Suprapubic skin (tissue), 4 donors: ENCODE measurements at regions not wholly inside any gene's neighbourhood (a gene's known extent, or its start where the extent isn't known, plus 50 kb on each side); places are given as distances from the start of the nearest gene placed in this dataset.

Experiments used
- DNase-seq, 2 donors: peaks; one replicate each; pipeline ENCODE4 v3.0.0-alpha.2; 2019; ENCODE audit warnings: low spot score in 2 of 2
- H3K27ac ChIP-seq: fragments of 200-600 bp; sonication (generic); one replicate; pipeline ENCODE4 v1.5.1; 2019
- H3K27me3 ChIP-seq: fragments of 200-600 bp; sonication (generic); one replicate; pipeline ENCODE4 v1.5.1; 2019
- H3K36me3 ChIP-seq: fragments of 200-600 bp; sonication (generic); one replicate; pipeline ENCODE4 v1.5.1; 2019
- H3K4me1 ChIP-seq: fragments of 200-600 bp; sonication (generic); one replicate; pipeline ENCODE4 v1.5.1; 2019
- H3K4me3 ChIP-seq: fragments of 200-600 bp; sonication (generic); one replicate; pipeline ENCODE4 v1.5.1; 2019; ENCODE audit warnings: mild to moderate bottlenecking
- H3K9me3 ChIP-seq: fragments of 200-600 bp; sonication (generic); one replicate; pipeline ENCODE4 v1.5.1; 2019
- EP300 ChIP-seq: sonication (generic); formaldehyde crosslinking; IDR thresholded peaks from one replicate; pipeline ENCODE4 v1.6.1; 2017; ENCODE audit warnings: antibody characterized with exemption
- POLR2A ChIP-seq, 2 donors: fragments of 450-650 bp; IDR thresholded peaks; one replicate each; pipeline ENCODE4 v1.6.1; 2017; ENCODE audit warnings: antibody characterized with exemption in 2 of 2, mild to moderate bottlenecking in 2 of 2, moderate library complexity in 2 of 2
- POLR2AphosphoS5 ChIP-seq, 3 donors: sonication (generic); formaldehyde crosslinking; IDR thresholded peaks; one replicate each; pipeline ENCODE4 v1.6.1; 2017; ENCODE audit warnings: antibody characterized with exemption in 3 of 3
- WGBS: methylation state at CpG from one replicate; pipeline ENCODE4 v1.1.5; 2018; 5-methylcytosine and 5-hydroxymethylcytosine counted together
- TF ChIP-seq, protein P1 (sequence below), 2 donors: fragments of 200-600 bp in 1 of 2; fragments of 450-650 bp in 1 of 2; sonication (generic) in 1 of 2; IDR thresholded peaks; one replicate each; pipeline ENCODE4 v1.5.1; 2016 to 2019; ENCODE audit warnings: antibody characterized with exemption in 2 of 2, mild to moderate bottlenecking in 1 of 2, moderate library complexity in 1 of 2

DNA sequence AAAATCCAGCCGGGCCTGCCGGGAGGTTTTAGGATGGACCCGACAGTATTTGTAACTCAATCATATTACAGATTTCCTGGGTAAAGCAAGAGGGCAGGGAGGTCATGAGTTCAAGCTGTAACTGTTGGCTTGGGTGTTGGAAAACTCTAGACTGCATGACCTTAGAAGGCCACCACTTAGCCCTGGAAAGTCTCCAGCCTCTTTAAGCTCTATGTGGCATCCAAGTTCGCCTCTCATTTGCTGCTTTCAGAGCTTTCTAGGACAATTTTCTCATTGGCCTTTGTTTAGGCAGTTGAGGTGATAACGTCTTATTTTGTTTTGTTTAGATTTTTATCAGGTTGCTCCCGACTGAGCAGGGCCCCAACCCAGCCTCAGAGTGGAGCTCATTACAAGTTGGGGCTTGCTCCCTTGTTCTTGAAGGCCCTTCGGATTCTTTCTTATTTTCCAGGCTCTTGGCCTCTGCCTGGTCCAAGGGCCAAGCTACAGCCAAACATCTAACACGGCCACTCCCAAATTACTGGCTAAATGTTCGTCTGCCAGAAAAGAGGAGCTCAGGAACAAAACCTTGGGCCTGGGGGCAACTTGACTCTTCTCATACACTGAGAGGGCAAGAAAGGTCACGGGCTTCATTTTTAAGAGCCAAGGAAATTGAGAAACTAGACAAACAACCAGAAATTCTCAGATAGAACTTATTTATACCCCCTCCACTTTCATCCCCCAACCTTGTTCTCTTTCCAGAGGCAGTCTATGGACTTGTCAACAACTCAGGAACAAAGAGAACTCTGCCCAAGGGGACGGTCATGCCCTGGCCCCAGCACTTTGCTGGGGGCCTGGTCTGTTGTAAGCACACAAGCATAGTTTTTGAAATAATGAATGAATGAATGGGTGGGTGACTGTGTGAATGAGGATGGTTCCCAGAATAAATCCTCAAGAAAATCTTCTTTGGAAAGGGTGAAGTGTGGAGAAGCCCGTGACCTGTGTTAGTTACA, 526.9 kb downstream of the BNC2 start:
- TF ChIP-seq EP300 (no peak), POLR2AphosphoS5 (IDR thresholded peaks at IDR 0.05) (no peak), POLR2A (IDR thresholded peaks at IDR 0.05) (no peak)
- TF ChIP-seq, protein P1, sequence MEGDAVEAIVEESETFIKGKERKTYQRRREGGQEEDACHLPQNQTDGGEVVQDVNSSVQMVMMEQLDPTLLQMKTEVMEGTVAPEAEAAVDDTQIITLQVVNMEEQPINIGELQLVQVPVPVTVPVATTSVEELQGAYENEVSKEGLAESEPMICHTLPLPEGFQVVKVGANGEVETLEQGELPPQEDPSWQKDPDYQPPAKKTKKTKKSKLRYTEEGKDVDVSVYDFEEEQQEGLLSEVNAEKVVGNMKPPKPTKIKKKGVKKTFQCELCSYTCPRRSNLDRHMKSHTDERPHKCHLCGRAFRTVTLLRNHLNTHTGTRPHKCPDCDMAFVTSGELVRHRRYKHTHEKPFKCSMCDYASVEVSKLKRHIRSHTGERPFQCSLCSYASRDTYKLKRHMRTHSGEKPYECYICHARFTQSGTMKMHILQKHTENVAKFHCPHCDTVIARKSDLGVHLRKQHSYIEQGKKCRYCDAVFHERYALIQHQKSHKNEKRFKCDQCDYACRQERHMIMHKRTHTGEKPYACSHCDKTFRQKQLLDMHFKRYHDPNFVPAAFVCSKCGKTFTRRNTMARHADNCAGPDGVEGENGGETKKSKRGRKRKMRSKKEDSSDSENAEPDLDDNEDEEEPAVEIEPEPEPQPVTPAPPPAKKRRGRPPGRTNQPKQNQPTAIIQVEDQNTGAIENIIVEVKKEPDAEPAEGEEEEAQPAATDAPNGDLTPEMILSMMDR (IDR thresholded peaks at IDR 0.05): no peak
- Histone ChIP-seq H3K4me1 (peaks cover 18% of the 10 kb centered on the region), H3K9me3 (no peaks in the 10 kb centered on the region), H3K27ac (peak overlapping the region; percentile 58), H3K27me3 (no peaks in the 10 kb centered on the region), H3K4me3 (no peak overlapping the region), H3K36me3 (no peaks in the 10 kb centered on the region)
- DNase-seq: no peak
- WGBS: 44% methylated on average over 12 of the region's 12 CpGs

DNA sequence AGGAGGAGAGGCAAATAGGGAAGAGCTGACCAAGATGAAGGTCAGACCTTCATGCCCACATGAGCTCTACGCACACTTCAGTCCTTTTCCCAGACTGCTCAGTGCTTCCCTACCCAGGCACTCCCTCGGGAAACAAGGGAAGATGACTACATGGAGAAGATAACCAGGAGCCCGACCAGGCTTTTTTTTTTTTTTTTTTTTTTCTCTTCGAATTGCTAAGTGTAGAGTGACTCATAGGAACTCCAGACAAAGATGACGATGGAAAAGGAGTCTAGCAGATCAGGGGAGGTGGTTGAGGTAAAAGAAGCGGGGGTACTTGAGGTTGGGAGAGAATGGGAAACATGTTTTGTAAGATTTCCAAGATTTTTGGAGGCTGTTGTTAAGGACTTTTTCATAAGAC, 526.1 kb downstream of the BNC2 start:
- H3K9me3 ChIP-seq: no peaks in the 10 kb centered on the region
- H3K4me1 ChIP-seq: peaks cover 18% of the 10 kb centered on the region
- H3K27ac ChIP-seq: peak overlapping the region; percentile 58
- no peaks in the 10 kb centered on the region for H3K36me3 ChIP-seq
- no peak for TF ChIP-seq POLR2AphosphoS5 (IDR thresholded peaks at IDR 0.05)
- TF ChIP-seq, protein P1 (IDR thresholded peaks at IDR 0.05): no peak
- no peak for TF ChIP-seq POLR2A (IDR thresholded peaks at IDR 0.05)
- no peak for TF ChIP-seq EP300
- DNase-seq: no peak
- 59% methylated on average over 6 of the region's 6 CpGs for WGBS
- no peaks in the 10 kb centered on the region for H3K27me3 ChIP-seq
- no peak overlapping the region for H3K4me3 ChIP-seq

DNA sequence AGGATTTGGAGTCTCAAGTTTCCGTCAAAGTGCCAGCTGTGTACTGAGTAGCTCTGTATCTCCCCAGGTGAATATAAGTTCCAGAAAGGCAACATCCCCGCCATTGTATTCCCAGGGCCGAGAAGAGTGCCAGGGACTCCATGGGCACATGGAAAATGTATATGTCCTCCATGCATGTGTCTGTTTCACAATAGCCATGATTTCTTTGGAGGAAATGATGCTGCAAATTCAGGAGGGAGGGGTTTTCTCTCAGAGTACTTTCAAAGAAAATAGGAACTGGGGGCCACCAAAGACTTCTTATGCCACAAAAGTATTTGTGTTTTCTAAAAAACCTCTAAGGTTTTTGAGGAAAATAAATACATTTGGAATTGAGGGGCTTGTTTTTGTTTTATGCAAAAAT, 524.6 kb downstream of the BNC2 start:
- Histone ChIP-seq H3K36me3 (no peaks in the 10 kb centered on the region), H3K9me3 (no peaks in the 10 kb centered on the region), H3K4me3 (no peak overlapping the region), H3K27me3 (no peaks in the 10 kb centered on the region), H3K4me1 (peaks cover 18% of the 10 kb centered on the region), H3K27ac (no peak overlapping the region)
- TF ChIP-seq, protein P1 (IDR thresholded peaks at IDR 0.05): no peak
- no peak for TF ChIP-seq EP300
- no peak for TF ChIP-seq POLR2AphosphoS5 (IDR thresholded peaks at IDR 0.05)
- no peak for TF ChIP-seq POLR2A (IDR thresholded peaks at IDR 0.05)
- WGBS: 76% methylated on average over 3 of the region's 3 CpGs
- no peak for DNase-seq

DNA sequence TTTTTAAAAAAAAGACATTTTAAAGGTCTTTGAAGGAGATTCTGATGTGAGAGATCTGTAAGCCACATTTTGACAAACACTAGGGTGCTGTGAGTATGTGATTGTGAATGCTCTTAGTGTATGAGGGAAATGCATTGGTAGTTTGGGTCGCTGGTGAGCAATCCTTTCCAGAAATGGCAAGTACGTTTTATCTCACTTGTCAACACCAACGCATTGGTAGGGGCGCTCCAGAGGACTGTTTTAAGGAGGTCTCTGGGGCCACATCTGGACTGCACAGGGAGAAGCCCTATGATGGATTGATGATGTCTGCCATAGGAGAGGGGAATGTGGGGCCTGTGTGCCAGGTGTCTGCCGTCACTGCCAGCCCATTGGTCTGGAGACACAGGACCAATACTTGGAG, 522.6 kb downstream of the BNC2 start:
- no peak overlapping the region for H3K4me3 ChIP-seq
- H3K27me3 ChIP-seq: no peaks in the 10 kb centered on the region
- H3K9me3 ChIP-seq: no peaks in the 10 kb centered on the region
- WGBS: 89% methylated on average over 5 of the region's 5 CpGs
- TF ChIP-seq POLR2AphosphoS5 (IDR thresholded peaks at IDR 0.05) (no peak), EP300 (no peak), POLR2A (IDR thresholded peaks at IDR 0.05) (no peak)
- TF ChIP-seq, protein P1 (IDR thresholded peaks at IDR 0.05): no peak
- peaks cover 8% of the 10 kb centered on the region for H3K4me1 ChIP-seq
- no peaks in the 10 kb centered on the region for H3K36me3 ChIP-seq
- no peak overlapping the region for H3K27ac ChIP-seq
- DNase-seq: no peak

DNA sequence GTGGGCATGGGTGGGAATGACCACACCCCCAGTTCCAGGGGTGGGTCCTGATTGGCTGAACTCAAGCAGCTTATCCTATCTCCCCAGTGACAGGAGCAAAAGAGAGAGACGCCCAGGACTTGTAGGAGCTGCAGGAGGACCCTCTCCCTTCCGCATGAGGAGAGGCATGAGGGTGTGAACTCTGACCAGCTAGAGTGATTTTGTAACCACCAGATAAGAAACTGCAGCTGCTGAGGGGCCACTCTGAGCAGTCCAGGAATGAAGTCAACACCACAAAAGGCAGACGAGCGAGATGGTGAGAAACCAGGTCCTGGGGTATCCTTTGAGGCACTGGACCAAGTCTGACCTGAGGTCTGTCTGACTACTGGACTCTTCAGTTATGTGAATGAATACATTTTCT, 521.9 kb downstream of the BNC2 start:
- WGBS: 73% methylated on average over 4 of the region's 4 CpGs

More for the DNA sequence above, 521.9 kb downstream of the BNC2 start:
- DNase-seq: no peak
- Histone ChIP-seq H3K36me3 (no peaks in the 10 kb centered on the region), H3K9me3 (no peaks in the 10 kb centered on the region), H3K4me1 (peaks cover 3% of the 10 kb centered on the region), H3K4me3 (no peak overlapping the region), H3K27ac (no peak overlapping the region), H3K27me3 (no peaks in the 10 kb centered on the region)
- TF ChIP-seq, protein P1 (IDR thresholded peaks at IDR 0.05): no peak
- TF ChIP-seq POLR2A (IDR thresholded peaks at IDR 0.05) (no peak), EP300 (no peak), POLR2AphosphoS5 (IDR thresholded peaks at IDR 0.05) (no peak)
